ENCODE measurements at regions not wholly inside any gene's neighbourhood (a gene's known extent, or its start where the extent isn't known, plus 50 kb on each side); places are given as distances from the start of the nearest gene placed in this dataset.

DNA sequence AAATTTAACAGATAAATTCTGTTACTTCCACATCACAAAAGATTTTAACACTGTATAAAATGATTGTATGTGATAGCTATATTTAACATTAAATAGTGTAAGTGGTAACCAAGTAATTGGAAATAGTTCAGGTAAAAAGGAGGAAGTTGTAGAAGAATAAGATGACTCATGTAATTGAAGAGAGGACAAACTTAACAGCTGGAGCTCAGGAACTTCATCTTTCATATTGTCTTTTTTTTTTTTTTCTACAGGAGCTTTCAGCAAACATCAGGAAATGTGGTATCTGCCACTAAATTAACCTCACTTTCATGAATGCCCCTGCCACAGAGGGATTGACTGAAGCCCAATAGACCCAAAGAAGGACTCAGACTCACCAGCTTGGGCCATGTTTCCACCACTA lies 188.4 kb upstream of the VEGFC start:
- no peak overlapping the region for H3K27ac Mint-ChIP-seq
- DNase-seq (ENCODE audit: low spot score in 2 of 2) = no peak
- H3K36me3 Mint-ChIP-seq = no peaks in the 10 kb centered on the region
- no peak overlapping the region for H3K4me3 Mint-ChIP-seq
- no peak for ATAC-seq
- H3K4me1 Mint-ChIP-seq = no peaks in the 10 kb centered on the region
- H3K9me3 Mint-ChIP-seq = no peaks in the 10 kb centered on the region

DNA sequence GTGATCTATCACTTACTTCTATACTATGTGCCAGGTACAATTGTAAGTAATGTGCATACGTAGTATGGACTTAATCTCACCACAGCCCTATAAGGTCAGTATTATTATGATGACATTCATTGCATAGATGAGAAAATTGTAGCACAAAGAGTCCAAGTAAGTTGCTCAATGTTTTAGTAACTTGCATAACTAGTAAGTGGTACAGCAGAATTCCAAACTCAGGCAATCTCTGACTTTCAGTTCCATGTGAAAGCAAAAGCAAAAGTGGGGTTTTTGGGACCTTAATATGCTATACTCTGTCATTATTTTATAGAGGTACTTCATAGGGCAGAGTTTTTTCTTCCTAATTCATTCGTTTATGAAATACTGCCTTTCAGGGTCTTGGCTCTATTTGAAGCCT lies 188.8 kb upstream of the VEGFC start:
- DNase-seq (ENCODE audit: low spot score in 2 of 2) (no peak), ATAC-seq (no peak)
- H3K4me3 Mint-ChIP-seq = no peak overlapping the region
- H3K36me3 Mint-ChIP-seq = no peaks in the 10 kb centered on the region
- no peaks in the 10 kb centered on the region for H3K9me3 Mint-ChIP-seq
- H3K27ac Mint-ChIP-seq = no peak overlapping the region
- H3K4me1 Mint-ChIP-seq = no peaks in the 10 kb centered on the region

DNA sequence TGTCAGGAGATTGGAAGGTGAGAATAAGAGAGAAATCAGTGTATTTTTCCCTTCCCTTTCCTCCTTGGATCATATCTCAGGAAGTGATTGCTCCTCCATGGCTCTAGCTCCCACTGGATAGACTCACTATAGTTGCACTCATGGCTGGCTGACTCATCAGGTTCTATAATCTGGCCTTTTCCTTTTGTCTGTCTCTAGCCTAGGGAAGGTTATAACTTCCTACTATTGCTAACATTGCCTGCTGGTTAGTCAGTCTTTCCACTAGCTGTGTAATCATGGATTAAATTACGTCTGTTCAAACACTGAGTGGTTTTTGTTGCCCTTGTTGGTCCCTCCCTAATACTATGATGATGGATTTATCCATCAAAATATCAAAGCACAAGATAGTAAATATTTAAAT lies 195.5 kb upstream of the VEGFC start:
- DNase-seq (ENCODE audit: low spot score in 2 of 2) (no peak), ATAC-seq (no peak)
- no peak overlapping the region for H3K4me3 Mint-ChIP-seq
- H3K4me1 Mint-ChIP-seq = no peaks in the 10 kb centered on the region
- H3K9me3 Mint-ChIP-seq = peaks cover 3% of the 10 kb centered on the region
- no peaks in the 10 kb centered on the region for H3K36me3 Mint-ChIP-seq
- H3K27ac Mint-ChIP-seq = no peak overlapping the region

DNA sequence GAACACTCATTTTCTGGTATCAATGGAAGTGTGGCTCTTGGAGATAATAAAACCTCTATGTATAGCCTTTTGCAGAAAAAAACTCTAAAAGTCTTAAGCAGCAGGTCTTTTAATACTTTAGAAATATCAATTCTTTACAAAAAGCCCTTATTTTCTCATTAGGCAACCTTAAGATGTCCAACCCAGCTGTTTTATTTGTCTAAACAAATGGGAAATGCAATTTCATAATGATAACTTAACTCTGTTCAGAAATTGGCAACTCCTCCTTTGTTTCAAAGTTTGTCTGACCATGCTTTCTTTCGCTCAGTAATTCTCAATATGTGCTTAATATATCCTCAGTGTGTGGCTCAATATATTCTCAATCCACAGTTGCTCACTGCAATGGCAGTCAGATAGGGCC lies 196.5 kb upstream of the VEGFC start:
- H3K36me3 Mint-ChIP-seq = no peaks in the 10 kb centered on the region
- no peaks in the 10 kb centered on the region for H3K4me1 Mint-ChIP-seq
- no peak for ATAC-seq

DNA sequence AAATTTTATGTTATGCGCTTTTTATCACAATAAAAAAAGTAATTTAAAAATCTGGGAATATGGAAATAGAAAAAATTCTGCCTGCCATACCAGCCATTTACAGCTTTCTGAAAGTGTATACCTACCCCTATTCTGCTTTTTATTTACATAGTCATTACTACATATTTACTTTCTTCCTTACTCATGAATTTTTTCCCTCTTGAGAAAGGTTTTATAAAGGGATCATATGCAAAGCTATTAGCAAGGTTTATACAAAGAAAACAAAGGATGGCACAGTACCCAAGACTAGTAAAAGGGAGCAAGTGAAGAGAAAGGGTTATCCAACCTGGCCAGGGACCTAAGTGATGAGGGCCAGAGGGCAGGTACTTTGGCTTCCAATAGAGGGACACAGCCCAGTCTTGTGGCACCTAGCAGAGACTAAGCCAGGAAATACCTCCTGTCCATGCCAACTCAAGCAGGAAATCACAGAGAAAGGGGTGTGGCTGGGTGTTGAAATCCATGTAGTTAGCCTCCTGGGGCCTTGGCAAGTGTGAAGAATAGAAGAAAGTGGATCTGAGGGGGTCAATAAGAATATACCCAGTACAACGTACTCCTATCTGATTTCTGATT lies 207.3 kb upstream of the VEGFC start:
- peaks cover 4% of the 10 kb centered on the region for H3K9me3 Mint-ChIP-seq
- no peaks in the 10 kb centered on the region for H3K4me1 Mint-ChIP-seq
- no peak overlapping the region for H3K4me3 Mint-ChIP-seq
- DNase-seq (ENCODE audit: low spot score in 2 of 2) = no peak
- no peak overlapping the region for H3K27ac Mint-ChIP-seq
- no peaks in the 10 kb centered on the region for H3K36me3 Mint-ChIP-seq
- no peak for ATAC-seq

More for the DNA sequence above, 196.5 kb upstream of the VEGFC start:
- H3K4me3 Mint-ChIP-seq = no peak overlapping the region
- DNase-seq (ENCODE audit: low spot score in 2 of 2) = no peak
- H3K27ac Mint-ChIP-seq = no peak overlapping the region
- peaks cover 6% of the 10 kb centered on the region for H3K9me3 Mint-ChIP-seq

DNA sequence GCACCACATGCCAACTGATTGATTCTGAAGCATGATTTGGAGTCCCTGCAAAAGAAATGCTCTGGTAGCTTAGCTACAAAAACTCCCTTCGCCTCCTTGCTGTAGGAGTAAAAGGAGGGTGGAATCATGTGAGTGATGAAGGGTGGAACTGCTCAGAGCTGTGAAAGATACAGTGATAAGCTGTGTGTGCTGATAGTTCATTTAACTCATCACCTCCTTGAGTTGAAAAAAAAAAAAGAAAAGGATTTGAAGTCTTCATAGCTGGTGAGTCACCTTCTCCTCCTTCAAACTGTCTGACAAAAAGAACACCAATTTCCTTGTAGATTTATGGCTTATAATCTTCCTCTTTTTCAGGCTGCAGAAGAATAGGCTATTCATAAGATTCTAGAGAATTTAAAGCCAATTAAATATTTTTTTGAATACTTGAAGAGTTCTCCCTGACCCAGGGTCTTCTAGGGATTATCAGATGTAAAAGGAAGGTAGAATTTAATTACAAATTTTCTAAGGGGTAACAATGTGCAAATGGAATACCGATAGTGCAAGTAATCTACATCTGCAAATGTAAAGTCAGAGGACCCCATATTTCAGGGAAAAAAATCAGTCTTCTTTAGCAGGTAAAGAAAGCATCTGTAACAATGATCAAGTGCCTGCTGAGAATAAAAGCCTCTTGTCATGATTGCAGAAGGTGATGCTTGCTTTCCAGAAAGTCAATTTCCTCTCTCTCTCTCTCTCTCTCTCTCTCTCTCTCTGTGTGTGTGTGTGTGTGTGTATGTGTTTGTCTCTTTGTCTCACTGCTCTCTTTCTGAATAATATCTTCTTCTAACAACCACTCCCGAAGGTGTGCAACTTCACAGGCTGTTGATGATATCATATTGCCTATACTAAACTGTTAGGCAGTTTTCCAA lies 208.8 kb upstream of the VEGFC start:
- Mint-ChIP-seq H3K36me3 (no peaks in the 10 kb centered on the region), H3K9me3 (peaks cover 4% of the 10 kb centered on the region), H3K4me3 (no peak overlapping the region), H3K27ac (no peak overlapping the region), H3K4me1 (no peaks in the 10 kb centered on the region)
- no peak for DNase-seq (ENCODE audit: low spot score in 2 of 2)
- ATAC-seq = no peak

DNA sequence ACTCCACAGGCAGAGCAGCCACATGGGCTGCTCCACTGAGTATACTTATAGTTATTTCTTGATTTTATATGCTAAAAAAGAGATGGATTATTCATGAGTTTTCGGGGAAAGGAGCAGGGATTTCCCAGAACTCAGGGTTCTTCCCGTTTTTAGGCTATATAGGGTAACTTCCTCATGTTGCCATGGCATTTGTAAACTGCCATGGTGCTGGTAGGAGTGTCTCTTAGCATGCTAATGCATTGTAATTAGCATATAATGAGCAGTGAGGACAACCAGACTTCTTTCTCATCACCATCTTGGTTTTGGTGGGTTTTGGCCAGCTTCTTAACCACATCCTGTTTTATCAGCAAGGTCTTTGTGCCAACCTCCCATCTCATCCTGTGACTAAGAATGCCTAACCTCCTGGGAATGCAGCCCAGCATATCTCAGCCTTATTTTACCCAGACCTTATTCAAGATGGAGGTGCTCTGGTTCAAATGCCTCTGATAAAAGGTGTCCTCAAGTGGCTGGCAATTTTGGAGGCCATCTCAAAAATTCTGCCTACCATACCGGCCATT lies 213.0 kb upstream of the VEGFC start:
- Mint-ChIP-seq H3K9me3 (peaks cover 4% of the 10 kb centered on the region), H3K27ac (no peak overlapping the region), H3K4me1 (no peaks in the 10 kb centered on the region), H3K36me3 (no peaks in the 10 kb centered on the region), H3K4me3 (no peak overlapping the region)
- ATAC-seq = no peak
- DNase-seq (ENCODE audit: low spot score in 2 of 2) = no peak

DNA sequence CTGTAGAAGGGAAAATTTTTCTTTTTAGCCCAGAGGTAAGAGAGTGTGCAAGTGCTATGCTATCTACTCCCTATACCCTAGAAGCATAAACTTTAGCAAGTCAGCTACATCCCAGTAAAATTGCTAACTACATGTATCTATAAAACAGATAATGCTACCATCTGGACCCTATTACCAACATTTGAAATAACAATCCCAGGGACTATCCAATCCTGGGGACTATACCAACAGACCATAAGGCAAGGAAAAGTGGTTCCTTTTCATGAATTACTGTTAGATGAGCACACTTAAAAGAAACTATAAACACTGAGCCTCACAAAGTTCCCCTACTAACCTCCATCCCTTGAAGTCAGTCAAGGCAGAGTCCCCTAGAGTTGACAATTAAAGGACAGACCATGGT lies 213.6 kb upstream of the VEGFC start:
- Mint-ChIP-seq H3K4me3 (no peak overlapping the region), H3K27ac (no peak overlapping the region), H3K36me3 (no peaks in the 10 kb centered on the region), H3K4me1 (no peaks in the 10 kb centered on the region), H3K9me3 (peaks cover 4% of the 10 kb centered on the region)
- DNase-seq (ENCODE audit: low spot score in 2 of 2) (no peak), ATAC-seq (no peak)

DNA sequence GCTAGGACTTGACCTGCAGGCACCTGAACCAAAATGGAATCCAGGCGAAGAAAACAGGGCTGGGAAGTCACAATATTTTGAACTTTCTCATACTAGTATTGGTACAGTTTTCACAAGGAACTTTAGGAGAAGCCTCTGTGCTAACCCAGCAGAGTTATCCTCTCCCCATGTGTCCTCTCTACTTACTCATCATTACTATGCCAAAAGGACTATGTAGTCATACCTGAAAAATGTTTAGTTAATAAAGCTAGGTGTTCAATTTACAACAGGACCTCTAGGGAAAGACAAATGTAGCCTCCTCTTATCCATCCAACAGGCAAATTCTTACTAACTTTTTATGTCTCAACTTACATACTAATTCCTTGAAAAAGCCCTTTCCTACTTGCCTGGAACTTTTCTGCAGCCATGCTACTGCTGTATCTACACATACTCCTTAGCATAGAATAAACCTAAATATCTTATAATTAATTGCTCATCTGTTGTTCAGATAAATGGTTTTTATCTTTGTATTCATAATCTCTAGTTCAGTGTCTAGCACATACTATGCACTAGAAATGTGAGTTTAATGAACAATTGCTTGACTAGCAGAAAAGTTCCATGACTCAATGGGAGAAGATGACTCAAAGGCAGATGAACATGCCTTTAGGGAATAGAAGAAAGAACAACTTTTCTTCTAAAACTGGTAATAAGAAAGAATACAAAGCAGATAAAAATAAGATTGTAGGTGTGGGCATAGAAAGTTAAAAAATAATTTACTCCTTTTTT lies 215.5 kb upstream of the VEGFC start:
- Mint-ChIP-seq H3K36me3 (no peaks in the 10 kb centered on the region), H3K27ac (no peak overlapping the region), H3K4me1 (no peaks in the 10 kb centered on the region), H3K4me3 (no peak overlapping the region), H3K9me3 (peaks cover 5% of the 10 kb centered on the region)
- no peak for DNase-seq (ENCODE audit: low spot score in 2 of 2)
- no peak for ATAC-seq

DNA sequence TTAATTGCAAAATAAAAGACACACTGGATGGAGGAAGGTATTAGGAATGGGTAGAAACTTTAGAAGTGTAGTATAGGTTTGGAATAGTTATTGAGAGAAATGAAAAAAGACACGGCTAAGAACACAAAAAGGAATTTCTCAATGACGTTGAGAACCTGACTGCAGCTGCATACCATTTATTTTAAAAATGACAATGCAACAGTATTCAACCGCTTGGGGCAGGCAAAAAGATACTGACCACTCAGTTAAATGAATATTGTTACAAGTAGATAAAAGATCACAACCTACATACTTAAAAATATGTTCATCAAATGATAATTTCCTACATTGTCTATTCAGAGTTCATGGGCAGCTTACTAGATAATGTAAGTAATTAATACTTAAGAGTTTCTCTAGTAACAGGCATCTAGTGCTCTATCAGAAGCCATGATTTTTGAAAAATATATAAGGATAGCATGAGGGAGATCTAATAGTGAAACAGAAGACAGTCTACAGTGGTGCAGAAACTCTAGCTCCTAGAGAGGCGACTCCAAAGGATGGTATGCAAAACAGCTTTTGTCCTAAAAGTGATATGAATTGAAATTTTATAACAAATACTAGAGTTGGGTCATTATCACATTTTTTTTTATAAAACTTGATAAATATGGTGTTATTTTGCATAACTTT lies 216.2 kb upstream of the VEGFC start:
- ATAC-seq = no peak
- Mint-ChIP-seq H3K36me3 (no peaks in the 10 kb centered on the region), H3K4me1 (no peaks in the 10 kb centered on the region), H3K4me3 (no peak overlapping the region), H3K27ac (no peak overlapping the region), H3K9me3 (peaks cover 8% of the 10 kb centered on the region)
- DNase-seq (ENCODE audit: low spot score in 2 of 2) = no peak

DNA sequence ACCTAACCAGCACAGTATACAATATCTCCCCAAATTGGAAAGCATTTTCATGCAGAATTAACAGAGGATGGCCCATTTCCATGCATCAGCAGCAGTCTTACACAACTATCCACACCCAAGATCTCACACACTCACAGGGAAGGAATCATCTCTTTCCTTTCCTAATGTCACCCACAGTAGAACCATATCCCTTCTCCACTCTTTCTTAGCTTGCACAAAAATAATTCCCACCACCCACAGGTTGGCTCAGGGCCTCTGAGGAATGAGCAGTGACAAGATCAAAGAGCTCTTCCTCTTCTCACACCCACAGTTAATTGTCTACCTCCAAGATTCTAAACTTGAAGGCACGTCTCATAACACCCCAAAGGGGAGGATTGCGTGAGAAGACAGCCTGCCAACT lies 217.7 kb upstream of the VEGFC start:
- ATAC-seq (no peak), DNase-seq (ENCODE audit: low spot score in 2 of 2) (no peak)
- H3K4me1 Mint-ChIP-seq = no peaks in the 10 kb centered on the region
- H3K9me3 Mint-ChIP-seq = peaks cover 8% of the 10 kb centered on the region
- H3K4me3 Mint-ChIP-seq = no peak overlapping the region
- no peak overlapping the region for H3K27ac Mint-ChIP-seq
- H3K36me3 Mint-ChIP-seq = no peaks in the 10 kb centered on the region

DNA sequence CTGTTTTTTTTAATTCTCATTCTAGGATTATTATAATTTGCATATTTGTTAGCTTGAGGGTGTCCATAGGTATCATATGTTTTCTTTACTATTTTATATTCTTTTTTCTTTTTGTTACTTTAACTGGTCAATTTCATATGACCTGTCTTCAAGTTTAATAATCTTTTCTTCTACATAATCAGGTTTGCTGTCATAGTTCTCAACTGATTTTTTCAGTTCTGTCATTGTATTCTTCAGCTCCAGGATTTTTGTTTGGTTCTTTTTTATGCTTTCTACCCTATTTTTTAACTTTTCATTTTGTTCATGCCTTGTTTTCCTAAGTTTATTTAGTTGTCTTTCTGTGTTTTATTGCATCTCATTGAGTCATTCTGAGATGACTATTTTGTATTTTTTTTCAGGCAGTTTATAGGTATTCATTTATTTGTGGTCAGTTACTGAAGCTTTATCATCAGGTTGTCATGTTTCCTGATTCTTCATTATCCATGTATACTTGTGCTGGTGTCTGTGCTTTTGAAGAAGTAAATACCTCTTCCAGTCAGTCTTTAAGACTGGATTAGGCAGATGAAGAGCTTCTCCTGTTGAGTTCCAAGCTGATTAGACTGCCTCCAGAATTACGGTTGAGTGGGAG lies 220.3 kb upstream of the VEGFC start:
- no peak for ATAC-seq
- no peak overlapping the region for H3K4me3 Mint-ChIP-seq

DNA sequence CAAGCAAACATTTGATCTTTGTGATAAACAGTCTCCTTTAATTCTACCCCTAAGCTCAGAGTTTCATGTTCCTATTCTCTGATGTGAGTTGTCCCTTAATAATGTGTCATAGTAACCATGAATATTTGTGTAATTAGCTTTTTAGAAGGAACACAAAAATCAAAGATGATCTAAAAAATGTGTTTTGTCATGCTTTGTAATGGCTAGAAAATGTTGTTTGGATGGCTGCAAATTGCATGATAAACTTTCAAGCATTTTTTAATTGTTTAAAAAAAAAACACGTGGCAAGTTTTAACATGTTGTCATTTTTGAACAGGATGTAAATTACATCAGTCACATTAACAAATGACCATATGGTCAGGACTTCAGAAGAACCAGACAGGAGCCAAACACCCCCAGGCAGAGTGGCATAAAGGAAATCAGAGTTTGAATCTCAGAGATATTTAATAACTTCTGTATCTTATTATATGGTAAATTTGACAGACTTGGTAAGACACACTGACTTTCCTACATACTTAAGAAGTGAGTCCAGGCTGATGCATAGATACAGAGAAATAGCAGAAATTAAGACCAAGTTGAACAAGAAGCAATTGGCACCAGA lies 223.9 kb upstream of the VEGFC start:
- no peaks in the 10 kb centered on the region for H3K36me3 Mint-ChIP-seq
- H3K27ac Mint-ChIP-seq = no peak overlapping the region
- DNase-seq (ENCODE audit: low spot score in 2 of 2) (no peak), ATAC-seq (no peak)
- H3K4me3 Mint-ChIP-seq = no peak overlapping the region
- peaks cover 14% of the 10 kb centered on the region for H3K9me3 Mint-ChIP-seq
- H3K4me1 Mint-ChIP-seq = no peaks in the 10 kb centered on the region

More for the DNA sequence above, 220.3 kb upstream of the VEGFC start:
- Mint-ChIP-seq H3K9me3 (peaks cover 8% of the 10 kb centered on the region), H3K27ac (no peak overlapping the region), H3K36me3 (no peaks in the 10 kb centered on the region), H3K4me1 (no peaks in the 10 kb centered on the region)
- no peak for DNase-seq (ENCODE audit: low spot score in 2 of 2)

DNA sequence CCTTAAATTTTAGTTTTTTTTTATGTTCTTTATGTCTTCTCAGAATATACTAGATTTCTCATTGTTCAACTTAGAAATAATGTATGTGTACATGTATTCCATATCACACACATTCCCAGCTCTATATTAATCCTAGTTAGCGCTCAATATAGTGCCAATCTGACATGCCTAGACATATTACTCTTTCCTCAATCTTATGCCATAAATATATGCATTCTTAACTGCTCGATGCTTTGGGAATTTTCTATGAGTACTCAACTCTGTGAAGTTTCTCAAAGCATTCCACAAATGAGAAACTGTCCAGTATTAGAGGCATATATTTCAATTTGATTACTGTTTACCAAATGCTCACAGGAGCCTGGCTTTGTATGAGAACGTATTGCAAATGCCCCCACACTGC lies 231.2 kb upstream of the VEGFC start:
- DNase-seq (ENCODE audit: low spot score in 2 of 2) (no peak), ATAC-seq (no peak)
- H3K9me3 Mint-ChIP-seq = peaks cover 10% of the 10 kb centered on the region
- no peaks in the 10 kb centered on the region for H3K4me1 Mint-ChIP-seq
- H3K4me3 Mint-ChIP-seq = no peak overlapping the region
- H3K36me3 Mint-ChIP-seq = no peaks in the 10 kb centered on the region
- H3K27ac Mint-ChIP-seq = no peak overlapping the region

Measured in stimulated activated effector memory CD8-positive, alpha-beta T cell treated with anti-CD3 and anti-CD28 coated beads, Interleukin-12 subunit alpha, Interleukin-12 subunit beta, amount 100 ng/mL, for 72 hours (primary cell).